EH (cell line): ENCODE measurements at regions not wholly inside any gene's neighbourhood (a gene's known extent, or its start where the extent isn't known, plus 50 kb on each side); places are given as distances from the start of the nearest gene placed in this dataset.

Experiments
- DNase-seq: peaks from one replicate; pipeline ENCODE4 v3.0.0-alpha.2; 2015; ENCODE audit warnings: low read depth

GRCh38 chr4:167492007-167492406, 257.7 kb upstream of the SPOCK3 start:
- no peak for DNase-seq

- no peak for DNase-seq
Measured at GRCh38 chr4:167509551-167509950, 275.3 kb upstream of the SPOCK3 start.

GRCh38 chr4:167524091-167524490, 289.8 kb upstream of the SPOCK3 start:
- no peak for DNase-seq

- no peak for DNase-seq
Measured at GRCh38 chr4:167537761-167538160, 303.5 kb upstream of the SPOCK3 start.

- DNase-seq, result no peak
Measured at GRCh38 chr4:167541286-167541685, 307.0 kb upstream of the SPOCK3 start.

- no peak for DNase-seq
Measured at GRCh38 chr4:167544391-167544790, 310.1 kb upstream of the SPOCK3 start.

- no peak for DNase-seq
Measured at GRCh38 chr4:167550021-167550420, 315.7 kb upstream of the SPOCK3 start.

GRCh38 chr4:167555338-167556022, 321.2 kb upstream of the SPOCK3 start:
- DNase-seq, result no peak

- no peak for DNase-seq
Measured at GRCh38 chr4:167578906-167579305, 344.6 kb upstream of the SPOCK3 start.

GRCh38 chr4:167581449-167581965, 347.2 kb upstream of the SPOCK3 start:
- no peak for DNase-seq

- DNase-seq, result no peak
Measured at GRCh38 chr4:167587361-167587760, 353.1 kb upstream of the SPOCK3 start.

GRCh38 chr4:167595898-167596297, 361.6 kb upstream of the SPOCK3 start:
- DNase-seq, result no peak

- no peak for DNase-seq
Measured at GRCh38 chr4:167602157-167602556, 367.9 kb upstream of the SPOCK3 start.

GRCh38 chr4:167606551-167606950, 372.3 kb upstream of the SPOCK3 start:
- no peak for DNase-seq

GRCh38 chr4:167613381-167613780, 379.1 kb upstream of the SPOCK3 start:
- no peak for DNase-seq

GRCh38 chr4:167614866-167615265, 380.6 kb upstream of the SPOCK3 start:
- no peak for DNase-seq

- no peak for DNase-seq
Measured at GRCh38 chr4:167616476-167616875, 382.2 kb upstream of the SPOCK3 start.

- DNase-seq, result peak; percentile 19
Measured at GRCh38 chr4:167622481-167623240, 388.4 kb upstream of the SPOCK3 start.

- DNase-seq, result no peak
Measured at GRCh38 chr4:167623241-167623572, 388.9 kb upstream of the SPOCK3 start.

- no peak for DNase-seq
Measured at GRCh38 chr4:167629272-167629671, 395.0 kb upstream of the SPOCK3 start.

GRCh38 chr4:167642250-167642649, 408.0 kb upstream of the SPOCK3 start:
- no peak for DNase-seq

- DNase-seq, result no peak
Measured at GRCh38 chr4:167645358-167645757, 411.1 kb upstream of the SPOCK3 start.

GRCh38 chr4:167652267-167652666, 418.0 kb upstream of the SPOCK3 start:
- no peak for DNase-seq
